ENCODE measurements at regions not wholly inside any gene's neighbourhood (a gene's known extent, or its start where the extent isn't known, plus 50 kb on each side); places are given as distances from the start of the nearest gene placed in this dataset.
A peak's percentile ranks its signal among the peaks of the same experiment; 100 is the strongest.

DNA sequence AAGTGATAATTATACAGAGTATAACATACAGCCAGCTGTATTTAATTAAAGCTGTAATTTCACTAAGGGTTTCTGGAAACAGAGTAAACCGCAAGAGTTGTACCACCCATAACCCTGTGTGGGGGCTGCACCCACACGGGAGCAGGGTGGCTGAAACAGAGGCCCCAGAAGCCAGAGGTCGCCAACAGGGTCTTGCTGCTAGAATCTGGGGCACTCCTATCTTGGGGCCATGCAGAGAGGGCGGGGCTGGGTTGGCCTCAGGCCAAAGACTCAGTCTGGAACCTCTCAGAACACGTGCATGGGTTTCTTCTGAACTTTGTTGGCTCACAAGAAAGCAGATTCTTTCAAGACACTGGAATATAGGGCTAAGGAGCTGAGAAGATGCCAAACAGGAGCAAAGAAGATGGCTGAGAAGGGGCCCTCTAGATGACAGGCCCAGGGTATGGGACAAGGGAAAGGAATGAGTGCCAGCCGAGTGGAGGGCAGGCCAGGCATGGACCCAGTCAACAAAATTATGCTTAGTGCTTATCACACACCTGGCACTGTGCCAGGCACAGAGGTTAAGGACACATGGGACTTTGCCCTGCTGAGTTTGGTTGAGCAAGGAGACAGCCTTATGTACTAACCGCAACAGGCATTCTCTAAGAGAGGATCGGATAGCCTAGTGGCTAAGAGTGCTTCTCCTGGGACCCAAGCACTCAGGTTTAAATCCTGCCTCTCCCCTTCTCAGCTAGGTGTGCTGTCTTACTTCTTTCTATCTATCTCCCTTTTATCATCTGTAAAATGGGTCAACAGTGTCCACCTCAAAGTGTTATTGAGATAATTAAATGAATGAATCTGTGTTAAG is 96.6 kb upstream of the FOXP4 start:
- TF ChIP-seq, protein P1, sequence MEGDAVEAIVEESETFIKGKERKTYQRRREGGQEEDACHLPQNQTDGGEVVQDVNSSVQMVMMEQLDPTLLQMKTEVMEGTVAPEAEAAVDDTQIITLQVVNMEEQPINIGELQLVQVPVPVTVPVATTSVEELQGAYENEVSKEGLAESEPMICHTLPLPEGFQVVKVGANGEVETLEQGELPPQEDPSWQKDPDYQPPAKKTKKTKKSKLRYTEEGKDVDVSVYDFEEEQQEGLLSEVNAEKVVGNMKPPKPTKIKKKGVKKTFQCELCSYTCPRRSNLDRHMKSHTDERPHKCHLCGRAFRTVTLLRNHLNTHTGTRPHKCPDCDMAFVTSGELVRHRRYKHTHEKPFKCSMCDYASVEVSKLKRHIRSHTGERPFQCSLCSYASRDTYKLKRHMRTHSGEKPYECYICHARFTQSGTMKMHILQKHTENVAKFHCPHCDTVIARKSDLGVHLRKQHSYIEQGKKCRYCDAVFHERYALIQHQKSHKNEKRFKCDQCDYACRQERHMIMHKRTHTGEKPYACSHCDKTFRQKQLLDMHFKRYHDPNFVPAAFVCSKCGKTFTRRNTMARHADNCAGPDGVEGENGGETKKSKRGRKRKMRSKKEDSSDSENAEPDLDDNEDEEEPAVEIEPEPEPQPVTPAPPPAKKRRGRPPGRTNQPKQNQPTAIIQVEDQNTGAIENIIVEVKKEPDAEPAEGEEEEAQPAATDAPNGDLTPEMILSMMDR (IDR thresholded peaks at IDR 0.05; ENCODE audit: insufficient read depth, low read length, poor library complexity, severe bottlenecking), result no peak
- no peaks in the 10 kb centered on the region for H3K36me3 ChIP-seq (ENCODE audit: control insufficient read depth, insufficient read depth, low read length)
- H3K27me3 ChIP-seq (replicated peaks; ENCODE audit: control insufficient read depth, insufficient read depth, low read length), result peaks cover 3% of the 10 kb centered on the region
- H3K4me3 ChIP-seq (replicated peaks; ENCODE audit: low read depth, low read length), result no peak overlapping the region
- DNase-seq (ENCODE audit: extremely low read depth, insufficient read length), result no peak

DNA sequence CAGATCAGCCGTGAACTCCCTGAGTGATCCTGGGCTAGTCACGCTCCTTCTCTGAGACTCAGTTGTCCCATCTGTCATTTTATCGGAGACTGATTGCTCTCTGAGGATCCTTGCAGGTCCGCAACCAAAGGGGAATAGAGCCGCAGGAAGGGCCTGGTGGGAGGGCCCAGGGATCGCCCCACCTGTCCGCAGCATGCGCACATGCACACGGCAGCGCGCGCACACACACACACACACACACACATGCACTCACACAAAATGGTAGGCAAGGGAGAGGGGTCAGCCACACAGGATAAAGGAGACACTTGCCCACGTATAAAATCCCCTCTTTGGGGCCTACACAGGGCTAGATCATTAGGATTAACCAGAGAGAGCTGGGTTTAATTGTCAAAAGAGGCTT is 95.6 kb upstream of the FOXP4 start:
- peaks cover 3% of the 10 kb centered on the region for H3K27me3 ChIP-seq (replicated peaks; ENCODE audit: control insufficient read depth, insufficient read depth, low read length)
- no peak for DNase-seq (ENCODE audit: extremely low read depth, insufficient read length)
- no peak overlapping the region for H3K4me3 ChIP-seq (replicated peaks; ENCODE audit: low read depth, low read length)
- TF ChIP-seq, protein P1 (IDR thresholded peaks at IDR 0.05; ENCODE audit: insufficient read depth, low read length, poor library complexity, severe bottlenecking), result no peak
- no peaks in the 10 kb centered on the region for H3K36me3 ChIP-seq (ENCODE audit: control insufficient read depth, insufficient read depth, low read length)

DNA sequence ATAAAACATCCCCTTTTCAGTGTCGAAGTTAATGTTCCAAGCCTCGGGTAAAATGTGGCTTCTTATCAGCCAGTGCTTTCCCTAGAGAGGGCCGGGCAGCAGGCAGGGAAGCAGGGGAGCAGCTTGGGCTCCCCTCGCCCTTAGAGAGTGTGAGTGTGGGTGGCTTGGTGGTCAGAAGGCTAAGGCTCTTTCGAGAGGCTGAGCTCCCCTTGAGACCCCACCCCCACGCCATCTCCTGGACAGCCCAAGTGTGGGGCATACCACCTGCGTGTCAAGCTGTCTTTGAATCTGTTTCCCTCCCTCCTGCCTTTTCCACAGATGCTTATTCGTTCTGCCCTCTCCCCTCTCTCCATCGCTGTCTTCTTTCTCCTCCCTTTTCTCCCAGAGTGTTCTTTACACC is 95.1 kb upstream of the FOXP4 start:
- Histone ChIP-seq H3K27me3 (replicated peaks; ENCODE audit: control insufficient read depth, insufficient read depth, low read length) (peaks cover 3% of the 10 kb centered on the region), H3K4me3 (replicated peaks; ENCODE audit: low read depth, low read length) (no peak overlapping the region), H3K36me3 (ENCODE audit: control insufficient read depth, insufficient read depth, low read length) (no peaks in the 10 kb centered on the region)
- TF ChIP-seq, protein P1 (IDR thresholded peaks at IDR 0.05; ENCODE audit: insufficient read depth, low read length, poor library complexity, severe bottlenecking), result peak; percentile 27
- DNase-seq (ENCODE audit: extremely low read depth, insufficient read length), result no peak

DNA sequence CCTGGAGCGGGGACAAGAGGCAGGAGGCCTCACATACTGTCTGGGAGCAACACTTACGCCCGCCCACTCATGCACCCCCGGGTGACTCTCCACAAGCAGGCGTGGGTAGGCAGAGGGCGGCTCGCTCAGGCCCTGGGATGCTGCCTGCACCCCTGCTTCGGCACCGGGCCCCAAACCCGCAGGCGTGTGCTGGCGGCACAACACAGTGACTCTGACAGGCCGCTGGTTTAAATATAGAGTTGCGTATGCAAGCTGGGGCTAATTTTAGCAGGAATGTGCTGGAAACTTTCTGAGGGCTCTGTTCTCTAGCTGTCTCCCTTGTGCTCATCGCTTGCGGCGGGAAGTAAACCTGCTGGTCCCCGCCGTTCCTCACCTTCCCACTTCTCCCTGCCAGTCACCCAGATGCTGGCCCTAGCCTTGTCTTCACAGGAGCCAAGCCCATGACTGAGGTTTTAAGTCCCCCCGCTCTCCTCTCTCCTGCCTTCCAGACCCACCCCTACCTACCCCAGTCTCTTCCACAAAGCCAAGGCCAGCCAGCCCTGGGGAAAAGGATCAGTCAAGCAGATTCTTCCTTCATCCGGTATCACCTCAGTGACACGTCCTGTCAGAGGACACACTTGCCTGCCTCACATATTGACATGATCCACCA is 94.5 kb upstream of the FOXP4 start:
- Histone ChIP-seq H3K27me3 (replicated peaks; ENCODE audit: control insufficient read depth, insufficient read depth, low read length) (peaks cover 3% of the 10 kb centered on the region), H3K36me3 (ENCODE audit: control insufficient read depth, insufficient read depth, low read length) (no peaks in the 10 kb centered on the region), H3K4me3 (replicated peaks; ENCODE audit: low read depth, low read length) (no peak overlapping the region)
- no peak for DNase-seq (ENCODE audit: extremely low read depth, insufficient read length)
- TF ChIP-seq, protein P1 (IDR thresholded peaks at IDR 0.05; ENCODE audit: insufficient read depth, low read length, poor library complexity, severe bottlenecking), result no peak

DNA sequence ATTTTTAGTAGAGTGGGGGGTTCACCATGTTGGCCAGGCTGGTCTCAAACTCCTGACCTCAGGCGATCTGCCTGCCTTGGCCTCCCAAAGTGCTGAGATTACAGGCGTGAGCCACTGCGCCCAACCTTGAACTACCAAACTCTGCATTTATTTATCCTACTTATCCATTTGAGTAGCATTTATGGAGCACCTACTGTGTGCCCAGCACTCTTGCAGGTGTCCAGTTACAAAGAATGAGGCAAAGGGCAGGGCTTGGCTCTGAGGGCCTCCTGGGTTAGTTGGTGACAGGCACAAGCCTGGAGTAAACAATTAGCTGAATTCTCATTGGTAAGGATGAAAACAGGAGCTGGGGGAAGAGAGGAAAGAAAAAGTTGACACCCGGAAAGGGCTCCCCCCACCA is 93.4 kb upstream of the FOXP4 start:
- TF ChIP-seq, protein P1 (IDR thresholded peaks at IDR 0.05; ENCODE audit: insufficient read depth, low read length, poor library complexity, severe bottlenecking), result no peak
- Histone ChIP-seq H3K36me3 (ENCODE audit: control insufficient read depth, insufficient read depth, low read length) (no peaks in the 10 kb centered on the region), H3K27me3 (replicated peaks; ENCODE audit: control insufficient read depth, insufficient read depth, low read length) (peaks cover 3% of the 10 kb centered on the region), H3K4me3 (replicated peaks; ENCODE audit: low read depth, low read length) (no peak overlapping the region)
- DNase-seq (ENCODE audit: extremely low read depth, insufficient read length), result no peak
